HCT116 (cell line): ENCODE measurements at regions not wholly inside any gene's neighbourhood (a gene's known extent, or its start where the extent isn't known, plus 50 kb on each side); places are given as distances from the start of the nearest gene placed in this dataset.

Experiments
- EZH2 ChIP-seq: fragments of 200-600 bp; sonication (generic); IDR thresholded peaks from 2 replicates; pipeline ENCODE4 v1.6.1; 2017; ENCODE audit warnings: antibody characterized with exemption, mixed run types
- POLR2AphosphoS5 ChIP-seq: IDR thresholded peaks from 2 replicates; pipeline ENCODE4 v1.6.1; 2011; ENCODE audit warnings: mild to moderate bottlenecking, low read depth, low read length, moderate library complexity
- SIN3A ChIP-seq: IDR thresholded peaks from 2 replicates; pipeline ENCODE4 v1.6.1; 2012; ENCODE audit warnings: low read depth
- YY1 ChIP-seq: IDR thresholded peaks from 2 replicates; pipeline ENCODE4 v1.6.1; 2011; ENCODE audit warnings: low read length, low read depth, moderate library complexity, mild to moderate bottlenecking; ENCODE audit not compliant: insufficient replicate concordance; ENCODE audit errors: extremely low read depth
- TF ChIP-seq, protein P1 (sequence below), 3 experiments: fragments of 200-600 bp in 1 of 3; sonication (generic) in 1 of 3; IDR thresholded peaks in 2 of 3; conservative IDR thresholded peaks in 1 of 3; 2 replicates each; pipeline ENCODE4 v1.5.1; 2012 to 2017; ENCODE audit warnings: low read depth in 2 of 3, low read length in 2 of 3, antibody characterized with exemption in 1 of 3, borderline replicate concordance in 1 of 3, control low read depth in 1 of 3, mild to moderate bottlenecking in 1 of 3, mixed read lengths in 1 of 3, mixed run types in 1 of 3, moderate library complexity in 1 of 3; ENCODE audit not compliant: insufficient read depth in 1 of 3
- TF ChIP-seq, protein P2 (sequence below): IDR thresholded peaks from 2 replicates; pipeline ENCODE4 v1.6.1; 2011; ENCODE audit warnings: mild to moderate bottlenecking, low read length, moderate library complexity; ENCODE audit not compliant: insufficient replicate concordance; ENCODE audit errors: extremely low read depth

DNA sequence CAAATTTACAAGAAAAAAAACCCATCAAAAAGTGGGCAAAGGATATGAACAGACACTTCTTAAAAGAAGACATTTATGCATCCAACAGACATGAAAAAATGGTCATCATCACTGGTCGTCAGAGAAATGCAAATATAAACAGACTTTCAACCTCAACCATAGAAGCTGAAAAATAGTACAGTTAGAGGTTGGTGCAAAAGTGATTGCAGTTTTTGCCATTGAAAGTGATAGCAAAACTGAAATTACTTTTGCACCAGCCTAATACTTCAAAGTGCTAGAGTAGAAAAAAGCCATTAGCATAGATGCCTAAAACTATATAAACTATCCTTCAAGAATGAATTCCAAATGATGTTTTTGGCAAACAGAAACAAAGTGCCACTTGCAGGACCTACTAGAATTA lies 365.8 kb upstream of the DPYD start:
- TF ChIP-seq POLR2AphosphoS5: no peak
- TF ChIP-seq, protein P1, sequence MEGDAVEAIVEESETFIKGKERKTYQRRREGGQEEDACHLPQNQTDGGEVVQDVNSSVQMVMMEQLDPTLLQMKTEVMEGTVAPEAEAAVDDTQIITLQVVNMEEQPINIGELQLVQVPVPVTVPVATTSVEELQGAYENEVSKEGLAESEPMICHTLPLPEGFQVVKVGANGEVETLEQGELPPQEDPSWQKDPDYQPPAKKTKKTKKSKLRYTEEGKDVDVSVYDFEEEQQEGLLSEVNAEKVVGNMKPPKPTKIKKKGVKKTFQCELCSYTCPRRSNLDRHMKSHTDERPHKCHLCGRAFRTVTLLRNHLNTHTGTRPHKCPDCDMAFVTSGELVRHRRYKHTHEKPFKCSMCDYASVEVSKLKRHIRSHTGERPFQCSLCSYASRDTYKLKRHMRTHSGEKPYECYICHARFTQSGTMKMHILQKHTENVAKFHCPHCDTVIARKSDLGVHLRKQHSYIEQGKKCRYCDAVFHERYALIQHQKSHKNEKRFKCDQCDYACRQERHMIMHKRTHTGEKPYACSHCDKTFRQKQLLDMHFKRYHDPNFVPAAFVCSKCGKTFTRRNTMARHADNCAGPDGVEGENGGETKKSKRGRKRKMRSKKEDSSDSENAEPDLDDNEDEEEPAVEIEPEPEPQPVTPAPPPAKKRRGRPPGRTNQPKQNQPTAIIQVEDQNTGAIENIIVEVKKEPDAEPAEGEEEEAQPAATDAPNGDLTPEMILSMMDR (IDR thresholded peaks at IDR 0.05 in 2 of 3, conservative IDR thresholded peaks at IDR 0.05 in 1 of 3; ENCODE audit: borderline replicate concordance in 1 of 3, insufficient read depth in 1 of 3, low read depth in 2 of 3, low read length in 2 of 3): no peak
- TF ChIP-seq YY1: no peak
- TF ChIP-seq SIN3A: no peak
- TF ChIP-seq, protein P2, sequence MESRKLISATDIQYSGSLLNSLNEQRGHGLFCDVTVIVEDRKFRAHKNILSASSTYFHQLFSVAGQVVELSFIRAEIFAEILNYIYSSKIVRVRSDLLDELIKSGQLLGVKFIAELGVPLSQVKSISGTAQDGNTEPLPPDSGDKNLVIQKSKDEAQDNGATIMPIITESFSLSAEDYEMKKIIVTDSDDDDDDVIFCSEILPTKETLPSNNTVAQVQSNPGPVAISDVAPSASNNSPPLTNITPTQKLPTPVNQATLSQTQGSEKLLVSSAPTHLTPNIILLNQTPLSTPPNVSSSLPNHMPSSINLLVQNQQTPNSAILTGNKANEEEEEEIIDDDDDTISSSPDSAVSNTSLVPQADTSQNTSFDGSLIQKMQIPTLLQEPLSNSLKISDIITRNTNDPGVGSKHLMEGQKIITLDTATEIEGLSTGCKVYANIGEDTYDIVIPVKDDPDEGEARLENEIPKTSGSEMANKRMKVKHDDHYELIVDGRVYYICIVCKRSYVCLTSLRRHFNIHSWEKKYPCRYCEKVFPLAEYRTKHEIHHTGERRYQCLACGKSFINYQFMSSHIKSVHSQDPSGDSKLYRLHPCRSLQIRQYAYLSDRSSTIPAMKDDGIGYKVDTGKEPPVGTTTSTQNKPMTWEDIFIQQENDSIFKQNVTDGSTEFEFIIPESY: no peak
- TF ChIP-seq EZH2: no peak
